Motor neuron (in vitro differentiated cells): ENCODE measurements at regions not wholly inside any gene's neighbourhood (a gene's known extent, or its start where the extent isn't known, plus 50 kb on each side); places are given as distances from the start of the nearest gene placed in this dataset.
A peak's percentile ranks its signal among the peaks of the same experiment; 100 is the strongest.

ENCODE experiments used
- ATAC-seq, 8 experiments: fragments of 200-7000 bp; cut with Tn5 transposase; replicated peaks in 6 of 8; 2 replicates each; pipeline ENCODE4 v1.8.0; 2021; ENCODE audit warnings: mild to moderate bottlenecking in 8 of 8, moderate library complexity in 8 of 8
- H3K27ac ChIP-seq, 2 donors: fragments of 250-450 bp; sonication (Bioruptor Pico); 2 replicates each; pipeline ENCODE4 v1.9.0; 2021; ENCODE audit warnings: antibody characterized with exemption in 2 of 2, mild to moderate bottlenecking in 2 of 2, moderate library complexity in 1 of 2
- H3K4me1 ChIP-seq, 2 donors: fragments of 250-450 bp; sonication (Bioruptor Pico); replicated peaks in 1 of 2; 2 replicates each; pipeline ENCODE4 v1.6.1; 2021; ENCODE audit warnings: antibody characterized with exemption in 2 of 2, mild to moderate bottlenecking in 2 of 2, moderate library complexity in 1 of 2
- H3K4me3 ChIP-seq, 5 donors: fragments of 250-450 bp; sonication (Bioruptor Pico); 2 replicates each; pipeline ENCODE4 v1.9.0; 2021; ENCODE audit warnings: antibody characterized with exemption in 5 of 5, mild to moderate bottlenecking in 5 of 5, moderate library complexity in 4 of 5
- WGBS, 10 experiments: fragments of 450-650 bp; shearing (Covaris generic); methylation state at CpG; one replicate each; pipeline ENCODE4 v1.0.0; 2022; 5-methylcytosine and 5-hydroxymethylcytosine counted together
- in situ Hi-C, 9 experiments: fragments of 400-800 bp; cut with MboI; loops; one replicate each; pipeline ENCODE4 v1.15.0; 2021; ENCODE audit warnings: low sequenced_read_pairs in 9 of 9, low pct_unique_long_range_greater_than_20kb in 2 of 9; ENCODE audit not compliant: unreplicated experiment in 9 of 9

DNA sequence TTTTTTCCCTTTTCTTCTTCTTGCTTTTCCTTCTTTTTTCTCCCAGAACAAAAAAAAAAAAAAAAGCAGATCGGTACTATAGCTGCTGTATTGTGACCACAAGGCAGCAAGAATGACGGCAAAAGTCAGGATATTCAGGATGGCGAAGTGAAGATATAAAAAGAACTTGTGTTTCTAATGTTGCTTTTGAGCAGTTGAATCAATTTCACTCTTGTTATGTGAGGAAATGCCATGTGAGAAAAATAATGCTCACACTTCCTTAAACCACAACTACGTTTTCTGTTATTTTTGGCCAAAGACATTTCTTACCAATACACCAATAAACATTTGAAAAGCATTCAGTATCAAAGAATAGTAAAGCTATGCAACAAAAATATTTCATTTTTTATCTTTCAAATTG, 510.5 kb downstream of the HACE1 start:
- Histone ChIP-seq H3K27ac (no peak overlapping the region), H3K4me3 (no peak overlapping the region), H3K4me1 (no peaks in the 10 kb centered on the region)
- 21 to 97% (median 69%) methylated on average over 2 to 4 of the region's 4 CpGs; no CpG with 5 or more reads in 2 of the 10 experiments for WGBS, 10 experiments
- ATAC-seq: no peak
- in situ Hi-C loops: no loop called here

DNA sequence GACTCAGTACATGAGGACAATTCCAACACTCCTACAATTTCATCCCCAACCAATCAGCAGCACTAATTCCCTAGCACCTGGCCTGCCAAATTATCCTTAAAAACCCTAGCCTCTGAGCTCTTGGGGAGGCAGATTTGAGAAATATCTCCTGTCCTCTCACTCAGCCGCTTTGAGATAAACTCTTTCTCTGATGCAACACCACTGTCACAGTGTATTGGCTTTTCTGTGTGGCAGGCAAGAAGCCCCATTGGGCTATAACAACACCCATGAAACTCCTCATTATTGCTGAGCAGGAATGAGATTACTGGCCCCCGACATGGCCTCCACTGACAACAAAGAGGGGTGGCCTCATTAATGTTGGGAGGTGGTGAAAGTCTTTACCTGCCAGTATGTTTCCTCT, 515.5 kb downstream of the HACE1 start:
- WGBS, 10 experiments: 40 to 100% (median 93%) methylated on average over 1 to 2 of the region's 2 CpGs; no CpG with 5 or more reads in 5 of the 10 experiments
- Histone ChIP-seq H3K27ac (no peak overlapping the region), H3K4me3 (no peak overlapping the region), H3K4me1 (no peaks in the 10 kb centered on the region)
- in situ Hi-C loops: no loop called here
- no peak for ATAC-seq

DNA sequence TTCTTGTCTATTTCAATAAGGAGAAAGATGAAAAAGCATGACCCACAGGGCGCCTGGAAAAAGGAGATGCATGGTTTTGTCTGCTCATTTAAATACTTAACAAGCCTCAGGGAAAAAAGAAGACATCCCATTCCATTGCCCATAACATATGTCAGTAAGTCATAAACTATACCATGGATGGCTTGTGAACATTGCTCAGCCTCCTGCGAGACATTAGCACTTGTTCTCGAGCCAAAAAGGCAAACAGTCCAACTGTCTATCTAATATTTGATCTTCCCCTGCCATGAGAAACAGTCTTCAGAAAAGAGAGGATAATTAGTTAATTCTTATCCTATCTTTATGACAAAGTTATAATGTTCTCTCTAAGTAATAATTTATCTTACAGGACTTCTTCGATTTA, 527.4 kb downstream of the HACE1 start:
- Histone ChIP-seq H3K27ac (no peak overlapping the region), H3K4me3 (no peak overlapping the region), H3K4me1 (peaks cover 2 to 7% of the 10 kb centered on the region in 2 donors)
- peak in 3 of 8 experiments; percentile 25 to 99 (median 65) for ATAC-seq
- WGBS, 10 experiments: 0 to 91% (median 65%) methylated on average over 1 to 4 of the region's 4 CpGs; no CpG with 5 or more reads in 1 of the 10 experiments
- in situ Hi-C loops: no loop called here

DNA sequence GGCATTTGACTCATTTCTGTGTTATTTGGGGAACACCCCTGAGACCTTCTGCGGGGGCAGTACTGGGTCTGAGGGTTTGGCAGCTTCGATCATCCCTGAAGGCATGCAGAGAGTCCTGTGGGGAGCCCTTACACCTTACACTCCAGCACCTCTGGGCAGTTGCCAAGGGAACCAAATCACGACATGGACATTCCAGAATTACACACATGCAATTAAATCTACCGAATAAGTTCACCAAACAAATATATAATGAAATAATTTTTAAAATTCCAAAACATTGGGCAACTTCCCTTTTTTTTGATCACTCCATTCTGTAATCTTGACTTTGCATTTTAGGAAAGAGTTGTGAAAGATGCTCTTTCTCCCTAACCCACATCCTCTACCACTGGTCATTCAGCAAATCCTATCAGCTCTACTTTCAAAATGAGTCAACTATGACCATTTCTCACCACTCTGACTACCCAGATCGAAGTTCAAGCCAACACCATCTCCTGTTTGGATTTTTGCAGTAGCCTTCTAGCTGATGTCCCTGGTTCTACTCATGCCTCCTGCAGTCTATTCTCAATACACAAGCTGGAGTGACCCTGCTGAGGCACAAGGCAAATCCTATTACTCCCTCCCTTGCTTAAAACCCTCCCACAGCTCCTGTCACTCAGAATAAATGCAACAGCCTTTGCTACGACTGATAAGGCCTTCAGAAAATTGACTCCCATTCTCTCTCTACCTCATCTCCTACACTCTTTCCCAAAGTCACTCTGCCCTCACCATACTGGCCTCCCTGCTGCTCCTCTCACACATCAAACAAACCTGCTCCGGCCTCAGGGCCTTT, 533.3 kb downstream of the HACE1 start:
- Histone ChIP-seq H3K4me3 (no peak overlapping the region), H3K4me1 (peaks cover 6 to 7% of the 10 kb centered on the region in 2 donors), H3K27ac (no peak overlapping the region)
- 15 to 93% (median 74%) methylated on average over 1 to 6 of the region's 7 CpGs for WGBS, 10 experiments
- in situ Hi-C loops: no loop called here
- peak in 1 of 8 experiments; percentile 38 for ATAC-seq

DNA sequence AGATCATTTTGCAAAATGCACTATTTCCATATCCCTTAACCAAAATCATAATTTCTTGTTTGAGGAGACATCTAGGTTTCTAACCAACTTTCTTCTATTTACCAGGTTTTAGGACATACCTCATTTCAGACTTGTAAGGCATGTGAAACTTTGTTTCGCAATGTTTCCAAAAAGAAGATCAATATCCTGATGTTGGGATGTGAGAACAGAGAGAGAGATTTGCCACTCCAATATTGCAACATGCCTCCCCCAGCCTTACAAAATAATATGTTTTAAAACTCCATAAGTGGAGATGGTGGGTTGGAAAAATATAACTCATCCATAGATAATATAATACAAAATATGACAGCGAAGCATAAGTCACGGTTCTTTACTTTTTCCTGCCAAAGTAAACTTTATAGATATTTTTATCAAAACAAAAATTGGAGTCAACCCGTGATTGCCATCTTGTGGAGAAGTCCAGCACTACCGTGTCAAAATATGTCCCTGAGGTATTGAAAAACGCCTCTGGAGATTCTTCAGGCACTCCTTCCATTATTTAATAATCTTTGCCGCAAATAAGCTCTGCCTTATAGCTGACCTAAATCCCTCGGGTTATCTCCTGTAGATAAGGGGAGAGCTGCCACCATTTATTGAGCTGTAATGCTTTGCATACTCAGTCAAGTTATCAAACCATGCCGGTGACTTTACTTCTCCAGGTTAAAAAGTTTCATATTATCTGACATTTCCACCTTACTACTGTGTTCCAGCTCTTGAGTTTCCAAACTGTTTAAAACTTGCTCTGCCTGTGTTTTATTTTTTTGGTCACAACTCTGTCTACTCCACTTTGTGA, 534.2 kb downstream of the HACE1 start:
- H3K27ac ChIP-seq: no peak overlapping the region
- peaks cover 6 to 7% of the 10 kb centered on the region in 2 donors for H3K4me1 ChIP-seq
- no peak overlapping the region for H3K4me3 ChIP-seq
- in situ Hi-C loops: no loop called here
- peak in 1 of 8 experiments; percentile 33 for ATAC-seq
- WGBS, 10 experiments: 6 to 48% (median 22%) methylated on average over 2 to 8 of the region's 9 CpGs

DNA sequence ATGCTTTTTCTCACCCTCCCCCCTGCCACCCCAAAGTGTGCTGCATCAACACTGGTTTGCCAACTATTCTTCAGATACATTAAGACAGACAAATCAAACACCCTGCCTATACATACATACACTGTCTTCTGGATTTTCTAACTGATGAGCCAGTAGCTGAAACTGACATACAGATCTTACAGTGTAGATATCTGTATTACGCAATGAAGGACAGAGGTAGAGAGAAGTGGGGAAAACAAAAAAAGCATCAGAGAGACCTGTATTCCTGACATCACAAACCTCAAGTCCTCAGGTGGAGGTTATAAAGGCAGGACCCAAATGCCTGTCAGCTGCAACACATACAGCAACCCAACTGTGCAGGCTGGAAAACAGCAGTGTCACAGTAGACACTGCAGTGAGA, 535.4 kb downstream of the HACE1 start:
- ATAC-seq: no peak
- no peak overlapping the region for H3K27ac ChIP-seq
- in situ Hi-C loops: no loop called here
- peaks cover 6 to 7% of the 10 kb centered on the region in 2 donors for H3K4me1 ChIP-seq
- WGBS, 10 experiments: 56 to 100% (median 100%) methylated on average over 1 of the region's 1 CpG; no CpG with 5 or more reads in 6 of the 10 experiments
- H3K4me3 ChIP-seq: no peak overlapping the region

DNA sequence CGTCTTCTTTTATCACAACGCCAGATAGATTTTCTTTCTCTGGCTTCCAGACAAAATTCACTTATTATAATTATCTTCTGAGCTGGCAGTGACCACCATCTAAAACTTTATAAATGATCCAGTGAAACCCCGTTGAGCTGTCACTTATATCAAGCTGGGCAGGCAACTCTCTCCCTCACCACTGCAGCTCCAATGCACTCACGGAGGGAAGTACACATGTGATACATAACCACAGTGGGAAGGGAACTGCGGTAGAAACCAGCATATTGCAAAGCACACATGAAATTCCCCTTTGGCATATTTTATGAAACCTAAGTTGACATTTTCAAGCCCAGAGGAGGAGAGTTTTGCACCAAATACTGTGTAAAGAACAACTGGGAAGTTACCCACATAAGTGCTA, 536.9 kb downstream of the HACE1 start:
- in situ Hi-C loops: no loop called here
- Histone ChIP-seq H3K27ac (no peak overlapping the region), H3K4me3 (no peak overlapping the region), H3K4me1 (peaks cover 0 to 4% of the 10 kb centered on the region in 2 donors)
- peak in 1 of 8 experiments; percentile 46 for ATAC-seq
- WGBS, 10 experiments: 0 to 90% (median 75%) methylated on average over 1 to 5 of the region's 5 CpGs; no CpG with 5 or more reads in 1 of the 10 experiments

DNA sequence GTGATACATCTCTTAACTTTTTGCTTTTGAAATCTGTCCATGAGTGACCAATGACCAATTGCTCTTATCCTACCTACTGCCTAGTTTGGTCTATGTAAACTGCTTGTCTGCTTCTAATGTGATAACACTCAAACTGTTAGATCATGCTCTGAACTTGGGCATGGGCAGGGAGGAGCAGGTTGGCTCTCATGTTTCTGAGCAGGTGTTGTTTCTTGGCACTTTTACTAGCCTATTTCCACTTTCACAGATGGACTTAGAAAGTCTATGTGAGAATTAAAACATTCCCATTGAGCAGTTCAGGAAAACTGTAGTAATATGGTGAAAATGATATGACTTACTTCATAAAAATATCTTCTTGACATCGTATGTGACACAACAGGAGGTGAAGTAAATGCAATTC, 538.4 kb downstream of the HACE1 start:
- in situ Hi-C loops: no loop called here
- WGBS, 10 experiments: 0 to 100% (median 78%) methylated on average over 1 of the region's 1 CpG; no CpG with 5 or more reads in 1 of the 10 experiments
- H3K4me1 ChIP-seq: peaks cover 0 to 4% of the 10 kb centered on the region in 2 donors
- no peak overlapping the region for H3K27ac ChIP-seq
- no peak for ATAC-seq
- no peak overlapping the region for H3K4me3 ChIP-seq

DNA sequence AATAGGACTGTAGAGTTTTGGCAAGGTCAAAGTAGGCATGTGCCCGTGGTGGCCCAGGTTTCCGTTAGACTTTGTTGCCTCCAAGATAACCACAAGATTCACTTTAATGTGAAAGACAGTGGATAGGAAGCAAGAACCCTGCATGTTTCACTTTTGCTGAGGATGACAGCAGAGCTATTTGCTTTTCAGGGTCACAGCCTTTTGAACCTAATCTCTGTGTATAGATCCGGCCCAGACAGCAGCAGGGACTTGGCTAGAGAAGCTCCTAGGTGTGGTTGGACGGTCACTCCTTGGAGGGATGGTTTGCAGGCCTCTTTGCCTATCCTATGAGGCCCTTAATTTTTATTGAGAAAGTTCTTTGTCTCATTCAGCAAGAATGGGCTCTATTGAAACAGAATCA, 538.8 kb downstream of the HACE1 start:
- H3K4me1 ChIP-seq: peaks cover 0 to 4% of the 10 kb centered on the region in 2 donors
- H3K27ac ChIP-seq: no peak overlapping the region
- ATAC-seq: no peak
- WGBS, 10 experiments: 0 to 88% (median 60%) methylated on average over 1 to 4 of the region's 4 CpGs; no CpG with 5 or more reads in 1 of the 10 experiments
- in situ Hi-C loops: no loop called here
- no peak overlapping the region for H3K4me3 ChIP-seq

DNA sequence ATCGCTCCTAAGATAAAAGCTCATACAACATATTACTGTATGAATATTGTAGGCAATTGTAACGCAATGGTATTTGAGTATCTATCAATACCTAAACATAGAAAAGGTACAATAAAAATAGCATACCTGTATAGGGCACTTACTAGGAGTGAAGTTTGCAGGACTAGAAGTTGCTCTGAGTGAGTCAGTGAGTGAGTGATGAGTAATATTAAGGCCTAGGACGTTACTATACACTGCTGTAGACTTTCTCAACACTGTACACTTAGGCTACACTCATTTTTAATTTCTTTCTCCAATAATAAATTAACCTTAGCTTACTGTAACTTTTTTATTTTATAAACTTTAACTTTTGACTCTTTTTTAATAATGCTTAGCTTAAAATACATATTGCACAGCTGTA, 546.9 kb downstream of the HACE1 start:
- H3K4me3 ChIP-seq: no peak overlapping the region

DNA sequence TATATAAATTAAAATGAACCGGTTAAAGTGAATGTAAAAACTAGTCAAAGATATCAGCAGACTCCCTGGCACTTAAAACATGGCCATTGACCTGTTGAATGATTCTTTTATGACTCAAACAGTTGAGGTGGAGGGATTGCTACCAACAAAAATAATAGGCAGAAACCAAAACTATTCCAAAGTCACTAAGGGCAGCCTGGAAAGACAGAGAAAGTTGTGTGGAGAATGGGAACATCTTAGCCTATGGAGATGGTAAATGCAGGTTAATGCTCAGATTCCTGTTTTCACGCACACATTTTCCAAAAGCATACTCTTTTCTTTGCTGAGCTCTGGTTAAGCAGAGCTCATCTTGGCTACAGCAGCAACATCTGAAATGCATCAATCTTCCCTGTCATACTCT, 553.5 kb downstream of the HACE1 start:
- 0 to 100% (median 90%) methylated on average over 1 to 2 of the region's 2 CpGs; no CpG with 5 or more reads in 1 of the 10 experiments for WGBS, 10 experiments
- no peak for ATAC-seq
- in situ Hi-C loops: no loop called here

More for the DNA sequence above, 546.9 kb downstream of the HACE1 start:
- Histone ChIP-seq H3K27ac (no peak overlapping the region), H3K4me1 (no peaks in the 10 kb centered on the region)
- in situ Hi-C loops: no loop called here
- 6 to 97% (median 75%) methylated on average over 1 to 3 of the region's 3 CpGs; no CpG with 5 or more reads in 1 of the 10 experiments for WGBS, 10 experiments
- ATAC-seq: no peak

DNA sequence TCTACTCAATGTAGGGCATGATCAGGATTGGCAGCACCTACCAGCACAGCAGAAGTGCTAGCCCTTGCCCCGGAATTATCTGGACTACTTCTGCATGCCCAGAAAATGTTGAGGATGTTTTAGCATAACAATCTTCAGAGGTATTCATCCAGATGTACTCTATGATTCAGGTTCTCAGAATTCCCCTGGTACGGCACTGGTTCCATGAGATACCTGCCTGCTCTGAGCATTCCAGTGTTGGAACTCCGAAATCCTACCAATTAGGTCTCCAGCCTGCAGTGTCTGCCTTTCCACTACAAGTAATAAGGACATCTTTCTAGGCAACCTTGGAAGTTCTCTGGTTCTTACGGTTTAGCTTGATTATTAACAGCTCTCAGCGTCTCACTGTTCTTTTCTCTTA, 554.5 kb downstream of the HACE1 start:
- WGBS, 10 experiments: 0 to 100% (median 86%) methylated on average over 1 to 5 of the region's 5 CpGs
- in situ Hi-C loops: no loop called here
- Histone ChIP-seq H3K4me1 (no peaks in the 10 kb centered on the region), H3K27ac (no peak overlapping the region), H3K4me3 (no peak overlapping the region)
- no peak for ATAC-seq

More for the DNA sequence above, 553.5 kb downstream of the HACE1 start:
- H3K27ac ChIP-seq: no peak overlapping the region
- H3K4me1 ChIP-seq: no peaks in the 10 kb centered on the region
- no peak overlapping the region for H3K4me3 ChIP-seq

DNA sequence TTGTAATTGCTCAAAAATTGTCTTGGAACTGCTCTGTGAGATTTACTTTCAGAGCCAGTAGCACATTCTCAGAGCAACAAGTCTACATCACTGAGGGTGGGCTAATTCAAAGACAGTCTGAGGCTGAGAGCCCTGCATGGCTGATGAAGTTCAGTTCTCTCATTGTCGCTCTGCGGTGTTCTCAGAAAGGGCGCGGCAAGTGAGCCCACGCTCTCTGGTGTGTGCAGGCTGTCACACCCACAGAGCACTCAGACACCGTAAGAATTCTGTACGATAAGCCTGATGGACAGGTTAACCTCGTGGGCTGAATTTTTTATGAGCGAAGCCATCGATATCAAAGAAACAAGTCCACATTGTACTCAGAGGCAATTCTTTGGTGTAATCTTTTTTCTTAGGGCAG, 557.8 kb downstream of the HACE1 start:
- ATAC-seq: no peak
- in situ Hi-C loops: no loop called here
- 37 to 100% (median 79%) methylated on average over 1 to 9 of the region's 10 CpGs; no CpG with 5 or more reads in 3 of the 10 experiments for WGBS, 10 experiments
- no peak overlapping the region for H3K4me3 ChIP-seq
- no peaks in the 10 kb centered on the region for H3K4me1 ChIP-seq
- H3K27ac ChIP-seq: no peak overlapping the region
